Hypothalamus (tissue), 51 donors: ENCODE measurements at regions not wholly inside any gene's neighbourhood (a gene's known extent, or its start where the extent isn't known, plus 50 kb on each side); places are given as distances from the start of the nearest gene placed in this dataset.

Experiments
- DNase-seq, 51 donors: peaks; one replicate each; lab custom pipeline; 2025; lab: John Stamatoyannopoulos, UW

DNA sequence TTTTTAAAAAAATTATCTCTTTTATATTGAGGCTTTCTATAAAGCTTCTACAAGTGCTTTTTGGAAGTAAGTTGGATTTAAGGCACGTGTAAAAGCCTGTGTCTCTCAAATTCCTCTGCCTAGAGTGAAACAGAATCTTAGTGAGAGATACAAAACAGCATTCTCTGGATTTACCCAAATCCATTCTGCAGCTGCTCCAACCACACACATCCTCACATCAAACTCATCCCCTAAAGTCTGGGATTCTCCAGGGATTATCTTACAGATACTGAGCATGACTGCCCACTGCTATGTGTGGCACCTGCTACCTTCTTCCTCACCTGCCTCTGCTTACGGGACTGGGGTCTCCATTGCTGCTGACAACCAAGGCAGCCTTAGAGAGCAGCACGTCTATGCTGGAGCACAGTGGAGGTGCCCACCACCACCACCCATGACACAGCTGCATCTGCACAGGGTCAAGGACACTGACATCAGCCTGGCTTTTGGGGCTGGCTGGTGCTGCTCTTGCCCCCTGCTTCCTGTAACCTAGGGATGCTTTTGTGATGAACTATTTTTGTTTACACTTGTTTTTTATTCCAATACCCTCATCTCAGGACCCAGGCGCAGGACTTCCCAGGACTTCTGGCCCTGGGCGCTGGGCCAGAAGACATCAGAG is 139.2 kb upstream of the NAMPT start:
- DNase-seq = no peak

DNA sequence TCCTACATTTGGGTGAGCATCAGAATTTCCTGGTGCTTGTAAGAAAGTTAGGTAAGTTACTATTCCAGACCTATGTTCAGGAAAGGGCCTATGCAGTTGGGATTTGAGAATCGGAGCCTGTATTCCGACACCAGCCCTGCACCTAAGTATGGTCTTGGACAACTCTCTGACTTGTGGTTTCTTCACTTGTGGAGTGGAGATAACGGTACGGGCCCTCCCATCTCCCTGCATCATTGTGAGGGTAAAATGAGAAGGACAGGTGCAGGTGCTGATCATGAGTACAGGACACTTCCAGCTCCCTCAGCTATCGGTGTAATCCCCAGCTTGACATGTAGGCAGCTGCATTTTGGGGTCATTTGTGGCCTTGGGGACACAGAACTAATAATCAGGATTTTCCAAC is 138.3 kb upstream of the NAMPT start:
- DNase-seq = no peak

DNA sequence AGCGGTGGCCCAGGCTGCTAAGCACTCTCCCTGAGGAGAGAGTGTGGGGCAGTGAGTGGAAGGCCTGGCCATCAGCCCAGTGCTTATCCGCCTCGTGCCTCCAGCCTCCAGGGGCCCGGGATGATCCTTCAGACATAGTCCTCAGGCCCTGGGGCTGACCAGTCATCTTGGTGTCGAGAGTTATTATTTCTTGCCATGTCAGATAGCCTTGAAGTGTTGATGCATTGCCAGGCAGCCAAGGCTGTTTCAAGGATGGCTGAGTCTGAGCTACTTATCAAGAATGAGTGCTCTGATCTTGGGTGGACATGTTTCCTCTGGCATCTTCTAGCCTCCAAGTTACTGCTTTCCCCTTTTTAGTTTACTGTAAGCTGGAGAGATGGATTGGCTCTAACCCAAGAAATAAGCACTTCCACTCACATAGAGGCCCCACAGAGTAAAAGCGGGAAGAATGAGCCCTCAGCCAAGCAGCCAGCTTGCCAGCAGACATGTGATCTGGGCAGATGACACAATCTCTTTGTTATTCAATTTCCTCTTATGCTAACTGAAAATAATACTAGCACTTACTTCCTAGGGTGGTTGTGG is 136.5 kb upstream of the NAMPT start:
- peak in 32 of 51 donors; percentile 2 to 65 (median 23) for DNase-seq

GRCh38 chr7:106420736-106421135 is 136.0 kb upstream of the NAMPT start:
- DNase-seq = no peak

GRCh38 chr7:106420210-106420609 is 135.4 kb upstream of the NAMPT start:
- DNase-seq = no peak

GRCh38 chr7:106419455-106420182 is 134.8 kb upstream of the NAMPT start:
- no peak for DNase-seq

DNA sequence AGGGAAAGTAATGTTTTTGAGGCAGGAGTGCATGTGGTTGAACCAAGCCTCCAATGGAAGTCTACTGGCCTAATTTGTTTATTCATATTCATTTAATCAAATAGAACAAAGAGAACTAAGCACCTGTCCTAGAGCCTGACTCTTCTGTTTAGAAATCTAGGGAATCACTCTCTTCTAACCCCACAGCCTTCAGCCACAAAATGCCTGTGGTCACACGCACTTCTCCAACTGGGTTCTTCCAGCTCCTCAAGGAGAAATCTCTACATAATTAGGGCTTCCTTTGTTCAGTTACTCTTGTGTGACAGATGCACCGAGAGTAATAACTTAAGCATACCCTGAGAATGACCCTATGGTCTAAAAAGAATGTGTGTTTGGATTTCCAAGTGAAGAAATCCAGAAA is 133.7 kb upstream of the NAMPT start:
- DNase-seq = no peak

- no peak for DNase-seq
Measured at GRCh38 chr7:106418094-106418493, 133.3 kb upstream of the NAMPT start.

DNA sequence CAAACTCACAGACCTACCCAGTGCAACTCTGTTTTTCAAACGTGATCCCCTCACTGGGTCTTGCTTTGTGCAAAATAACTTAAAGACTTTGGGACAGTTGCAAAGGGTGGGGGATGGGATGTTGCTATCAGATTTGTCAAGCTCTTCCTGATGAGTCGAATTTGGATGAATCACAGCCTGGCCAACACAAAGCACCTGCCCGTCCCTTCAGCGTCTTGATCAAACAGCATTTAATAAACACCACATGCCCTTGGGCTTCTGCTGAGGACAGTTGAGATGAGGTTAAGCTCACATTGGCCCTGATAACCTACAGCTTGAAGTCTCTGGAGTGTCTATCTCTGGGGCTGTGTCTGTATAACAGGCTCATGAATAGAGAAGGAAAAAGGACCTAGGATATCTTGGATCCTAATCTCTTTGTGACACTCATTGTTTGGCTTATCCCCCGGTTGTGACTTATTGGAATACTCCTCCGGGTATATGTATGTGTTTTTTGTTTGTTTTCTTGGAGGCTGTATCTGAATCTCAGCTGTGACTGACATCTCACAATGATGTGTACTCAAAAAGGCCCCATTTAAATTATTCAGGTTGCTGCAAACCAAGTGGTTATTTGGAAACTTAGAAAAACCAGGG is 132.6 kb upstream of the NAMPT start:
- no peak for DNase-seq

DNA sequence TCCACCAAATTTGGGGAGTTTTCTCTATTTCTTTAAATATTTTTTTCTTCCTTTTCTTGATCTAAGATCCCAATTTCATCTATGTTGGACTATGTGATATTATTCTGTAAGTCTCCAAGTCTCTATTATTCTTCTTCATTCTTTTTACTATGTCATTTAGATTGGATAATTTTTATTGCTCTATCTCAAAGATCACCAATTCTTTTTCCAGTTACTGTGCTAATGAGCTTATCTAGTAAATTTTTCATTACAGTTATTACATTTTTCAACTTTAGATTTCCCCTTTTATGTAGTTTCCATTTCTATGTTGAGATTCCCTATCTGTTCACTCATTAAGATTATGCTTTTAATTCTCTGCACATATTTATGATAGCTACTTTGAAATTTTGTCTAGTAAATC is 131.6 kb upstream of the NAMPT start:
- no peak for DNase-seq

DNA sequence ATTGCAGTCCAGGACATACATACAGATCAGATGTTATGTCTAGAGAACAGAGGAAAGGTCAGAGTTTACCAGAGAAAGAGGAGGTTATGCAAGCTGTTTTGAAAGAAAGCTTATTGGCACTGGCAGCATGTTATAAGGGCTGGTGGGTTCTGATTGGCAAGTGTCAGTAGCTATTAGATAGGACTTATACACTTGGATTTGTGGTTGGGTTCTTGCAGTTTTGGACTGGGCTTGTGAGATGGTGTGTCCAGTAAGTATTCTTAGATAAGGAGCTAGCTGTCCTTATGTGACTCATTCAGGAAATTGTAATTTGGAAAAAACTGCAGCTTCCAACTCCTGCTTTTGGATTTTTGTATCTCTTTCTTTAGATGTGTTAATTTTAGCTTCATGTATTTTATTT is 130.7 kb upstream of the NAMPT start:
- DNase-seq = no peak

DNA sequence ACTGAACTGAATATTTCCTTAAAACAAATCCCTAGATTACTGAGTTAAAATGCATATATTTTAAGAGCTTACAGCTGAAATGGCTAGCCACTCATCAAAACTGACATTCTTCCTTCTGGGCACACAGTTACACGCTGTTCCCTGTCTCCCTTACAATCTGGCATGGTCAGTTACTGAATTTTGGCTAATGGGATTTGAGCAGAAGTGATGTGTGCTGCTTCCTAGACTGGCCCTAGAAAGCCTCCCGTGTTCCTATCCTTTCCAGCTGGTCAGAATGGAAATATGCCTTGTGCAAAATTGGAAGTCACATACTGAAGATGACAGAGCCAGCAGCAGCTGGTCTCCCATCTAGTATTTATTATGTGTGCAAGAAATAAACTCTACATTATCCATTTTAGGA is 128.7 kb upstream of the NAMPT start:
- no peak for DNase-seq

DNA sequence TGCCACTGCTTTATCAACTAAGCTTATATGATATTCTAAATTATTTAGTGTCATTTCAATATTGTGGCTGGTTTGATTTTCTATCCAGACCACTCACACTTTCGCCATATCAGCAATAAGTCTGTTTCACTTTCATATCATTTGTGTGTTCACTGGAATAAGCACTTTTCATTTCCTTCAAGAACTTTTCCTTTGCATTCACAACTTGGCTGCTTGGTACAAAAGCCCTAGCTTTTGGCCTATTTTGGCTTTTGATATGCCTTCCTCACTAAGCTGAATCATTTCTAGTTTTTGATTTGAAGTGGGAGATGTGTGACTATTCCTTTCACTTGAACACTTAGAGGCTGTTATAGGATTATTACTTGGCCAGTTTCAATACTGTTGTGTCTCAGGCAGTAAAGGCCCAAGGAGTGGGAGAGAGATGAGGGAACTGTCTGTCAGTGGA is 120.9 kb upstream of the NAMPT start:
- no peak for DNase-seq

DNA sequence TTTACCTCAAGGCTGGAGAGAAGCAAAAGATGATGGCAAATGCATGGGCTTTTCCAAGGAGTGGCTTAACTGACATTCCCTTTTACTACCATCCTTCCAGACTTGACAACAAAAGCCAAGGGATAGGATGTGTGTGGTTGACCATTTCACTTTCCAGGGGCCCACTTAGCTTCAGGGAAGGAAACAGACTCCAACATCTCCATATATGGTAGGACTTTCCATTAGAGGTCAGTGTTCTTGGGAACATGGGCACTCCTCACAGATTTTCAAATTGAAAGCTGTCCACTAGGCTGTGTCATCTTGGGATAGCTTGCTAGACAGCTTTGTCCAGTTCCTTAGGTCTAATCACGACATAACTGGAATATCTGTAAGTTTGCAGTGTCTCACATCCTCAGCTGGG is 118.1 kb upstream of the NAMPT start:
- DNase-seq = no peak

DNA sequence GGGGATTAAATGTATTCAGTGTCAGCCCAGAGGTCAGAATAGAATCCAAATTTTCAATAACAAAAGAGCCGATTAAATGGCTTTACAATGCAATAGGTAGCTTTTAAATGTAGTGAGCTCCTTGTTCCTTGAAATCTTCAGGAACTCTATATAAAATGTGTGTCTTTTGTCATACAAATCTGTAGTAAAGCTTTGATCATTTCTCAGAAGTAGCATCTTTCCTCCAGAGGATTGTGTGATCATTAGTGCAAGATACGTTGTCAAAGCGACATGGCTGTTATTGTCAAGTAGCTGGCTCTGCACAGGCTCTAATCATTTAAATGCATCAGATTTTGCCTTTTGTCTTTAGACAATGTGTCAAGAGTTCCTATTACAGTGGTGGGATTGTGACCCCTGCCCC is 116.1 kb upstream of the NAMPT start:
- DNase-seq = no peak

- DNase-seq = no peak
Measured at GRCh38 chr7:106398786-106399185, 114.0 kb upstream of the NAMPT start.

- DNase-seq = no peak
Measured at GRCh38 chr7:106397994-106398393, 113.2 kb upstream of the NAMPT start.

DNA sequence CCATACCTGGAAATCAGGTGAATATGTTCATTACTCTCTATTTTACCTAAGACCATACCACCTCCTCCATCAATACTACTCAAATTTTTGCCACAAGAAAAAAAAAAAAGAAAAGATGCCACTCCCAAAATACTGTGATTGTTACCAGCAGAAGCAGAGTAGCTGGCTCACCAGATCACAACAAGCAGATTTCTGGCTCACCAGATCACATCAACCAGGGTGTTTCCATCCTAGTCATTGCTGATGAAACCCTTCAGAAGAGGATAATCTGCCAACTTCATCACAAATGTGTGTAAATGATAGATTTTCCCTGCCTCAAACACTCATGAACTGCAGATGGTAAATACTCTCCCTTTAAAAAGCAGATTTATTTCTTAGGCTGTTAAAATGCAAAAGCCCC is 109.7 kb upstream of the NAMPT start:
- no peak for DNase-seq

DNA sequence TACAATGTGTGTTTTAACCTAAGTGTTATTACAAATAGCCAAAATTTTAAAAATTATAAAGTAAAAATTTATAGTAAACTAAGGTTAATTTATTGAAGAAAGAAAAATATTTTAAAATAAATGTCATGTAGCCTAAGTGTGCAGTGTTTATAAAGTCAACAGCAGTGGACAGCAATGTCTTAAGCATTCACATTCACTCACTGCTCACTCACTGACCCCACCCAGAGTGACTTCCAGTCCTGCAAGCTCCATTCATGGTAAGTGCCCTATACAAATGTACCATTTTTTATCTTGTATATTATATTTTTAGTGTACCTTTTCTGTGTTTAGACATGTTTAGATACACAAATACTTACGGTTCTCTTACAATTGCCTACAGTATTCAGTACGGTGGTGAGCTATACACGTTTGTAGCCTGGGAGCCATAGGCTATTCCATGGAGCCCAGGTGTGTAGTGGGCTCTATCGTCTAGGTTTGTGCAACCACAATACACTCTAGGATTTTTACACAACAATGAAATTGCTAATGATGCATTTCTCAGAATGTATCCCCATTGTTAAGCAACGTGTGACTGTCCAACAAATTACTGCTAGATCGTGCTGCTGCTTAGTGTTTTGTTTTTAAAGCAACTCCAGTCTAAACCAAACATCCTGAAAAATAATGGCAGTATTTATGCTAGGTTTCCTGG is 108.9 kb upstream of the NAMPT start:
- no peak for DNase-seq

DNA sequence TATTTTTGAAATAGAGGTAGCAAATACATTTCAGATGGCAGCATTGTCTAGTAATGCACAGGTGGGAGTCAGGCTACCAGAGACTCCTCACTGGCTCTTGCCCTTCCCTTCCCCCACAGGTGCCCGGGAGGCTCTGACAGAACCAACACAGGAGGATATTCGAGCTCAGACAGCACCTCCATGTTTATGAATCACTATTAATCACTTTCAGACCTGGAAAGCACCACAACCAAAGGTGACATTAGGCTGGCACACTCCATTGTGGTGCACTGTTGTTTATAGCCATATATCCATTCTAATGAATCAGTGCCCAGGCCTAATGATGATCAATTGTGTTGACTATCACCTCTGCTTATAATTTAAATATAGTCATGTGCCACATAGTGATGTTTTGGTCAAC is 107.8 kb upstream of the NAMPT start:
- DNase-seq = no peak

DNA sequence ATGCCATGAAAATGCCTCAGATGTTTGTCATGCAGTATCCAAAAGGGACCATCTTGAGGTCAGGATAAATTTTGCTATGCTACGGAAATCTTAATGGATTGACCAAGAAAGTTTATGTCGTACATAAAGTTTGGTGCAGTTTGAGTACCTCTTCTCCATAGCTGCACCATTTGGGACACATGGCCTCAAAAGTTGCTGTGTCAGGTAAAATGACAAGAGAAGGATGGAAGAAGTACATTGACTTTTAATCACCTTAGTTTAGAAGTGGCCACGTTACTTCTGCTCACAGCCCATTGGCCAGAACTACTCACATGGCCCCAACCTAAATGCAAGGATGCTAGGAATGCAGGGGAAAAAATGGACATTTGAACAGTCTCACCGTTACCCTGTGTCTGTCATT is 107.4 kb upstream of the NAMPT start:
- DNase-seq = no peak
